ENCODE measurements at regions not wholly inside any gene's neighbourhood (a gene's known extent, or its start where the extent isn't known, plus 50 kb on each side); places are given as distances from the start of the nearest gene placed in this dataset.
"Not testable (repeated sequence)": the region's sequence is repeated elsewhere in the genome, so short reads cannot be mapped to it uniquely, and the experiment has no call there.

DNA sequence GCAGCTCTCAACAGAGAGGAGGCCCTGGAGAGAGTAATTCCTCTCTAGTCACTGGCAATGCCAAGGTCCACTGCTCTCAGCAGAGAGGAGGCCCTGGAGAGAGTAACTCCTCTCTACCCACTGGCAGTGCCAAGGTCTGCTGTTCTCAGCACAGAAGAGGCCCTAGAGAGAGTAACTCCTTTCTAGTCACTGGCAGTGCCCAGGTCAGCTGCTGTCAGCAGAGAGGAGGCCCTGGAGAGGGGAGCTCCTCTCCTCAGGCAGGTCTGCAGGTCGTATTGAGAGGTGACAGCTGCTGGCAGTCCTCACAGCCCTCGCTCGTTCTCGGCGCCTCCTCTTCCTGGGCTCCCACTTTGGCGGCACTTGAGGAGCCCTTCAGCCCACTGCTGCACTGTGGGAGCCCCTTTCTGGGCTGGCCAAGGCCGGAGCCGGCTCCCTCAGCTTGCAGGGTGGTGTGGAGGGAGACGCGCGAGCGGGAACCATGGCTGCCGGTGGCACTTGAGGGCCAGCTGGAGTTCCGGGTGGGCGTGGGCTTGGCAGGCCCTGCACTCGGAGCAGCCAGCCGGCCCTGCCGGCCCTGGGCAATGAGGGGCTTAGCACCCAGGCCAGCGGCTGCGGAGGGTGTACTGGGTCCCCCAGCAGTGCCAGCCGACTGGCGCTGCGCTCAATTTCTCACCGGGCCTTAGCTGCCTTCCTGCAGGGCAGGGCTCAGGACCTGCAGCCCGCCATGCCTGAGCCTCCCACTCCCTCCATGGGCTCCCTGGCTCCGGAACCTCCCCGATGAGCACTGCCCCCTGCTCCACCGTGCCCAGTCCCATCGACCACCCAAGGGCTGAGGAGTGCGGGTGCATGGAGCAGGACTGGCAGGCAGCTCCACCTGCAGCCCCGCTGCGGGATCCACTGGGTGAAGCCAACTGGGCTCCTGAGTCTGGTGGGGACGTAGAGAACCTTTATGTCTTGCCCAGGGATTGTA lies 642.9 kb downstream of the PRR16 start:
- H3K36me3 ChIP-seq (ENCODE audit: insufficient read depth, low read length); H3K27ac ChIP-seq (ENCODE audit: low read depth, low read length); H3K4me1 ChIP-seq (ENCODE audit: insufficient read depth, low read length); H3K4me3 ChIP-seq (ENCODE audit: low read depth in 1 of 2, low read length in 2 of 2); H3K27me3 ChIP-seq (ENCODE audit: control insufficient read depth in 1 of 2, insufficient read depth in 2 of 2, low read length in 2 of 2); H3K9me3 ChIP-seq (ENCODE audit: low read length); H3K9ac ChIP-seq (ENCODE audit: low read length): not testable (repeated sequence)

DNA sequence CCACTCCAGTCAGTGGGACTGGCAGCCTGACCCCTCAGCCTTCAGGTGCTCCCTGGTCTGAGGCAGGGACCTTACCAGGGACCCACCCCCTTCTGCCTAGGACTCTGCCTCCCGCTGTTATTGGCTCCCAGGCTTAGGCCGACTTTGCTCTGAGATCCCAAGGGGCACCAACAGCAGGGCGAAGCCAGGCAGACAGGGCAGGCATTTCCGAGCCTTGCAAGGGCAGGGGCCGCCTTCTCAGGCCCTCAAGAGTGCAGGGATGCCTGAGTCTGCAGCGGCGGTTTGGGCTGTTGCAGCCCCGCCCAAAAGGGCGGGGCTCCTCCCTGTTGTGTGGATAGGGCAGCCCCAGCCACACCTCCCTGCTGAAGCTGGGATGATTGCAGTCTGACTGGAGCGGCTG lies 644.6 kb downstream of the PRR16 start:
- Histone ChIP-seq H3K27me3 (ENCODE audit: control insufficient read depth in 1 of 2, insufficient read depth in 2 of 2, low read length in 2 of 2) (no peaks in the 10 kb centered on the region), H3K9ac (ENCODE audit: low read length) (no peak overlapping the region), H3K9me3 (ENCODE audit: low read length) (no peaks in the 10 kb centered on the region), H3K36me3 (ENCODE audit: insufficient read depth, low read length) (no peaks in the 10 kb centered on the region), H3K4me3 (ENCODE audit: low read depth in 1 of 2, low read length in 2 of 2) (no peak overlapping the region), H3K27ac (ENCODE audit: low read depth, low read length) (no peak overlapping the region), H3K4me1 (ENCODE audit: insufficient read depth, low read length) (no peaks in the 10 kb centered on the region)

DNA sequence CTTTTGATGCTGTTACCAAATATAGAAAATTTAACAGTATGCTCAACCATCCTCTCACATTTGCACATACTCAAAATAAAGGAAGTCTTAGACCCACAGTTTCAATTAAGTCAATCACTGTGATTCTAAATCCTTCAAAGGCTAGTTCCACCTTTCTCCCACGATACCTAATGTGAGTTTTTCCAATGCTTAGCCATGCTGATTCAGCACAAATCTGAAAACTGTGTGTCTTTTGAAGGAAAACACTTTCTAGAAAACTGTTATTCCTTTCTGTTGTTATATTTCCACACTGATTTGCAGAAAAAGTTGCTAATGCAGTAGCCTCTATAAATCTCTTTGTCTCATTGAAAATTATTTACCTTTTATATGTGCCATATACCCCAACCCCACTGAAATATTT lies 645.7 kb downstream of the PRR16 start:
- H3K36me3 ChIP-seq (ENCODE audit: insufficient read depth, low read length) = no peaks in the 10 kb centered on the region
- no peaks in the 10 kb centered on the region for H3K4me1 ChIP-seq (ENCODE audit: insufficient read depth, low read length)
- H3K27me3 ChIP-seq (ENCODE audit: control insufficient read depth in 1 of 2, insufficient read depth in 2 of 2, low read length in 2 of 2) = no peaks in the 10 kb centered on the region
- H3K4me3 ChIP-seq (ENCODE audit: low read depth in 1 of 2, low read length in 2 of 2) = no peak overlapping the region
- H3K9ac ChIP-seq (ENCODE audit: low read length) = no peak overlapping the region
- no peaks in the 10 kb centered on the region for H3K9me3 ChIP-seq (ENCODE audit: low read length)
- H3K27ac ChIP-seq (ENCODE audit: low read depth, low read length) = no peak overlapping the region

DNA sequence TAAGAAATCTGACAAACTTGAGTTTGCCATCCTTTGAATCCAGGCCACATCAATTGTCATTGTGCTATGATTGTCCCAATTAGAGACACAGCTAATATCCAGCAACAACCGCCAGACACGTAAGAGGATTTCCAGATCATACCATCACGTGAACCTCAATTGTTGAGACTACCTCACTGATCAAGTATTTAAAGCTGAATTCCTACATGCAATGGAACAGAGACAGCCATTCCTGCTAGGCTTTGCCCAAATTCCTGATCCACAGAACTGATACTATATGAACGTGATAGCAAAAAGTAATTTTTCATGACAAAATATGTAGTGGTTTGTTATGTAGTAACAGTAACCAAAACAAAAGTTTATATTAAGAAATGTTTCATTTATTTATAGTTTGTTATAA lies 657.7 kb downstream of the PRR16 start:
- H3K27ac ChIP-seq (ENCODE audit: low read depth, low read length) = no peak overlapping the region
- no peaks in the 10 kb centered on the region for H3K27me3 ChIP-seq (ENCODE audit: control insufficient read depth in 1 of 2, insufficient read depth in 2 of 2, low read length in 2 of 2)
- H3K4me1 ChIP-seq (ENCODE audit: insufficient read depth, low read length) = no peaks in the 10 kb centered on the region
- no peaks in the 10 kb centered on the region for H3K9me3 ChIP-seq (ENCODE audit: low read length)
- H3K4me3 ChIP-seq (ENCODE audit: low read depth in 1 of 2, low read length in 2 of 2) = no peak overlapping the region
- H3K9ac ChIP-seq (ENCODE audit: low read length) = no peak overlapping the region
- no peaks in the 10 kb centered on the region for H3K36me3 ChIP-seq (ENCODE audit: insufficient read depth, low read length)

GRCh38 chr5:121138495-121138907 lies 674.4 kb downstream of the PRR16 start:
- H3K9ac ChIP-seq (ENCODE audit: low read length) = no peak overlapping the region
- H3K4me3 ChIP-seq (ENCODE audit: low read depth in 1 of 2, low read length in 2 of 2) = no peak overlapping the region
- no peaks in the 10 kb centered on the region for H3K4me1 ChIP-seq (ENCODE audit: insufficient read depth, low read length)
- no peaks in the 10 kb centered on the region for H3K36me3 ChIP-seq (ENCODE audit: insufficient read depth, low read length)
- no peaks in the 10 kb centered on the region for H3K9me3 ChIP-seq (ENCODE audit: low read length)
- H3K27me3 ChIP-seq (ENCODE audit: control insufficient read depth in 1 of 2, insufficient read depth in 2 of 2, low read length in 2 of 2) = no peaks in the 10 kb centered on the region
- no peak overlapping the region for H3K27ac ChIP-seq (ENCODE audit: low read depth, low read length)

DNA sequence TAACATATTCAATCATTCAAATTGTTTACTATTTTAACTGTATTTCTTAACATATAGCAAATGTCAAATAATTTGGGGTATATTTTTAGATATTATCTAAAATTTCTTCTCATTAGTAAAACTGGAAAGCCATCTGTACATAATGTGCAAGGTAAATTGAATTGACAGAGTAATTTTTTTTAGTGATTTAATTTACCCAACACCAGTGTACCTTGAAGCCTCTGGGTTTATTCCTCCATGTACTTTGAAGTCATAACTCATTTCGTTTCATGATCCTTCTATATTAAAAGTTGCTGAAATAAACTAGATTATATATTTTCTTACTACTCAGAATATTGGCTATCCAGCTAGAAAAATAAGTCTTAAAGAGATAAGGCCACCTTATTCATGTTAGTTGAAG lies 674.9 kb downstream of the PRR16 start:
- H3K9ac ChIP-seq (ENCODE audit: low read length) = no peak overlapping the region
- no peaks in the 10 kb centered on the region for H3K4me1 ChIP-seq (ENCODE audit: insufficient read depth, low read length)
- H3K4me3 ChIP-seq (ENCODE audit: low read depth in 1 of 2, low read length in 2 of 2) = no peak overlapping the region
- no peak overlapping the region for H3K27ac ChIP-seq (ENCODE audit: low read depth, low read length)
- H3K27me3 ChIP-seq (ENCODE audit: control insufficient read depth in 1 of 2, insufficient read depth in 2 of 2, low read length in 2 of 2) = no peaks in the 10 kb centered on the region
- no peaks in the 10 kb centered on the region for H3K9me3 ChIP-seq (ENCODE audit: low read length)
- no peaks in the 10 kb centered on the region for H3K36me3 ChIP-seq (ENCODE audit: insufficient read depth, low read length)

GRCh38 chr5:121144764-121145163 lies 680.7 kb downstream of the PRR16 start:
- Histone ChIP-seq H3K36me3 (ENCODE audit: insufficient read depth, low read length) (no peaks in the 10 kb centered on the region), H3K4me3 (ENCODE audit: low read depth in 1 of 2, low read length in 2 of 2) (no peak overlapping the region), H3K4me1 (ENCODE audit: insufficient read depth, low read length) (no peaks in the 10 kb centered on the region), H3K9me3 (ENCODE audit: low read length) (no peaks in the 10 kb centered on the region), H3K27me3 (ENCODE audit: control insufficient read depth in 1 of 2, insufficient read depth in 2 of 2, low read length in 2 of 2) (no peaks in the 10 kb centered on the region), H3K9ac (ENCODE audit: low read length) (no peak overlapping the region), H3K27ac (ENCODE audit: low read depth, low read length) (no peak overlapping the region)

- Histone ChIP-seq H3K4me3 (ENCODE audit: low read depth in 1 of 2, low read length in 2 of 2) (no peak overlapping the region), H3K36me3 (ENCODE audit: insufficient read depth, low read length) (no peaks in the 10 kb centered on the region), H3K27me3 (ENCODE audit: control insufficient read depth in 1 of 2, insufficient read depth in 2 of 2, low read length in 2 of 2) (no peaks in the 10 kb centered on the region), H3K27ac (ENCODE audit: low read depth, low read length) (no peak overlapping the region), H3K4me1 (ENCODE audit: insufficient read depth, low read length) (no peaks in the 10 kb centered on the region), H3K9ac (ENCODE audit: low read length) (no peak overlapping the region), H3K9me3 (ENCODE audit: low read length) (no peaks in the 10 kb centered on the region)
Measured at GRCh38 chr5:121151534-121151933, 687.4 kb downstream of the PRR16 start.

DNA sequence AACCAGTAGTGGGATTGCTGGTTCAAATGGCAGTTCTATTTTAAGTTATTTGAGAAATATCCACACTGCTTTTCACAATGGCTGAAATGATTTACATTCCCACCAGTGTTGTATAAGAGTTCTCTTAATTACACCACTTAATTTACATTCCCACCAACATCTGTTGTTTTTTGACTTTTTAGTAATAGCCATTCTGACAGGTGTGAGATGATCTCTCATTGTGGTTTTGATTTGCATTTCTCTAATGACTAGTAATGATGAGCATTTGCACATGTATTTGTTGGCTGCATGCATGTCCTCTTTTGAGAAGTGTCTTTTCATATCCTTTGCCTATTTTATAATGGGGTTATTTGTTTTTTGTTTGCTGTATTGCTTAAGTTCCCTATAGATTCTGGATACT lies 688.3 kb downstream of the PRR16 start:
- no peaks in the 10 kb centered on the region for H3K36me3 ChIP-seq (ENCODE audit: insufficient read depth, low read length)
- H3K9ac ChIP-seq (ENCODE audit: low read length) = no peak overlapping the region
- no peak overlapping the region for H3K27ac ChIP-seq (ENCODE audit: low read depth, low read length)
- H3K27me3 ChIP-seq (ENCODE audit: control insufficient read depth in 1 of 2, insufficient read depth in 2 of 2, low read length in 2 of 2) = no peaks in the 10 kb centered on the region
- H3K4me1 ChIP-seq (ENCODE audit: insufficient read depth, low read length) = no peaks in the 10 kb centered on the region
- H3K9me3 ChIP-seq (ENCODE audit: low read length) = no peaks in the 10 kb centered on the region
- H3K4me3 ChIP-seq (ENCODE audit: low read depth in 1 of 2, low read length in 2 of 2) = no peak overlapping the region

GRCh38 chr5:121156565-121156964 lies 692.5 kb downstream of the PRR16 start:
- no peak overlapping the region for H3K4me3 ChIP-seq (ENCODE audit: low read depth in 1 of 2, low read length in 2 of 2)
- no peak overlapping the region for H3K27ac ChIP-seq (ENCODE audit: low read depth, low read length)
- H3K36me3 ChIP-seq (ENCODE audit: insufficient read depth, low read length) = no peaks in the 10 kb centered on the region

DNA sequence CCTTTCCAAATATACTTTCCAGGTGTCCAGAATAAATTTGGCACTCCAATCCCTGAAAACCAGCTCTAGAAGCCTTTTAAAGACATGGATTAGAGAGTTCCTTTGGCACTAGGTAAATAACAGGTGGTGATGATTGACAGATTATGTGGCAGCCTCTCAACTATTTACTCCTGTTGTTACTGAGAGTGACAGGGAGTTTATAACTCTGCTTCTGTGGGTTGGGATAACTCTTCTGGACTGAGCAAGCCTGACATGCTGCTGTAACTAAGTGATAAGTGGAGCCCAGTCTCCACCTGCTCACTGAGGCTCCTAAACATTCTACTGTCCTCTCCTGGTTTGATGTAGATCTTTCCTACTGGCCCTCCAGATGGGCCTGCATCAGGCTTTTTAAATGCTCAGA lies 693.2 kb upstream of the FTMT start:
- Histone ChIP-seq H3K4me3 (ENCODE audit: low read depth in 1 of 2, low read length in 2 of 2) (no peak overlapping the region), H3K9ac (ENCODE audit: low read length) (no peak overlapping the region), H3K36me3 (ENCODE audit: insufficient read depth, low read length) (no peaks in the 10 kb centered on the region), H3K27me3 (ENCODE audit: control insufficient read depth in 1 of 2, insufficient read depth in 2 of 2, low read length in 2 of 2) (no peaks in the 10 kb centered on the region), H3K4me1 (ENCODE audit: insufficient read depth, low read length) (no peaks in the 10 kb centered on the region), H3K27ac (ENCODE audit: low read depth, low read length) (no peak overlapping the region), H3K9me3 (ENCODE audit: low read length) (no peaks in the 10 kb centered on the region)

More at GRCh38 chr5:121156565-121156964, 692.5 kb downstream of the PRR16 start:
- H3K27me3 ChIP-seq (ENCODE audit: control insufficient read depth in 1 of 2, insufficient read depth in 2 of 2, low read length in 2 of 2) = no peaks in the 10 kb centered on the region
- H3K9ac ChIP-seq (ENCODE audit: low read length) = no peak overlapping the region
- H3K4me1 ChIP-seq (ENCODE audit: insufficient read depth, low read length) = no peaks in the 10 kb centered on the region
- no peaks in the 10 kb centered on the region for H3K9me3 ChIP-seq (ENCODE audit: low read length)

- H3K4me1 ChIP-seq (ENCODE audit: insufficient read depth, low read length) = no peaks in the 10 kb centered on the region
- no peak overlapping the region for H3K27ac ChIP-seq (ENCODE audit: low read depth, low read length)
- no peaks in the 10 kb centered on the region for H3K27me3 ChIP-seq (ENCODE audit: control insufficient read depth in 1 of 2, insufficient read depth in 2 of 2, low read length in 2 of 2)
- H3K9me3 ChIP-seq (ENCODE audit: low read length) = no peaks in the 10 kb centered on the region
- no peak overlapping the region for H3K4me3 ChIP-seq (ENCODE audit: low read depth in 1 of 2, low read length in 2 of 2)
- no peaks in the 10 kb centered on the region for H3K36me3 ChIP-seq (ENCODE audit: insufficient read depth, low read length)
- no peak overlapping the region for H3K9ac ChIP-seq (ENCODE audit: low read length)
Measured at GRCh38 chr5:121160591-121160990, 691.1 kb upstream of the FTMT start.

Measured in muscle layer of colon (tissue), 2 donors.